HG02623 (cell line): ENCODE measurements at regions not wholly inside any gene's neighbourhood (a gene's known extent, or its start where the extent isn't known, plus 50 kb on each side); places are given as distances from the start of the nearest gene placed in this dataset.

Experiments
- ATAC-seq: cut with Tn5 transposase; IDR thresholded peaks from one replicate; pipeline ENCODE4 v1.9.1; 2021; ENCODE audit warnings: moderate library complexity; ENCODE audit not compliant: unreplicated experiment

- no peak for ATAC-seq
Measured at GRCh38 chr2:18690342-18690741, 101.0 kb upstream of the NT5C1B start.

GRCh38 chr2:18684206-18685038 is 95.1 kb upstream of the NT5C1B start:
- ATAC-seq = no peak

- no peak for ATAC-seq
Measured at GRCh38 chr2:18682681-18683080, 93.3 kb upstream of the NT5C1B start.

GRCh38 chr2:18677280-18677679 is 87.9 kb upstream of the NT5C1B start:
- ATAC-seq = no peak

GRCh38 chr2:18674309-18674708 is 84.9 kb upstream of the NT5C1B start:
- ATAC-seq = no peak

- no peak for ATAC-seq
Measured at GRCh38 chr2:18671363-18671762, 82.0 kb upstream of the NT5C1B start.

- ATAC-seq = no peak
Measured at GRCh38 chr2:18668221-18668620, 78.9 kb upstream of the NT5C1B start.

GRCh38 chr2:18664421-18664820 is 75.1 kb upstream of the NT5C1B start:
- ATAC-seq = no peak

GRCh38 chr2:18663861-18664260 is 74.5 kb upstream of the NT5C1B start:
- ATAC-seq = no peak

- no peak for ATAC-seq
Measured at GRCh38 chr2:18662689-18663088, 73.3 kb upstream of the NT5C1B start.

- no peak for ATAC-seq
Measured at GRCh38 chr2:18659915-18660314, 70.5 kb upstream of the NT5C1B start.

- no peak for ATAC-seq
Measured at GRCh38 chr2:18656048-18656447, 66.7 kb upstream of the NT5C1B start.

- ATAC-seq = no peak
Measured at GRCh38 chr2:18651842-18652774, 62.7 kb upstream of the NT5C1B start.

- ATAC-seq = no peak
Measured at GRCh38 chr2:18650221-18650620, 60.9 kb upstream of the NT5C1B start.

GRCh38 chr2:18649502-18650135 is 60.2 kb upstream of the NT5C1B start:
- no peak for ATAC-seq

GRCh38 chr2:18648161-18648560 is 58.8 kb upstream of the NT5C1B start:
- ATAC-seq = no peak

GRCh38 chr2:18647731-18648130 is 58.4 kb upstream of the NT5C1B start:
- ATAC-seq = no peak

GRCh38 chr2:18645315-18645714 is 55.9 kb upstream of the NT5C1B start:
- ATAC-seq = no peak

- no peak for ATAC-seq
Measured at GRCh38 chr2:18644115-18644462, 54.7 kb upstream of the NT5C1B start.

- no peak for ATAC-seq
Measured at GRCh38 chr2:18643326-18644114, 54.2 kb upstream of the NT5C1B start.

GRCh38 chr2:18641823-18642222 is 52.5 kb upstream of the NT5C1B start:
- ATAC-seq = no peak
